ENCODE measurements at regions not wholly inside any gene's neighbourhood (a gene's known extent, or its start where the extent isn't known, plus 50 kb on each side); places are given as distances from the start of the nearest gene placed in this dataset.
"Not testable (repeated sequence)": the region's sequence is repeated elsewhere in the genome, so short reads cannot be mapped to it uniquely, and the experiment has no call there.

GRCh38 chrX:137797926-137798325 lies 232.0 kb downstream of the ZIC3 start:
- H2BK5ac ChIP-seq (ENCODE audit: low read length); H4K91ac ChIP-seq (ENCODE audit: low read depth, low read length, poor library complexity); H2BK12ac ChIP-seq (ENCODE audit: low read length); H2AK5ac ChIP-seq (ENCODE audit: low read depth, low read length); H2BK15ac ChIP-seq (ENCODE audit: low read length); H3K4me3 ChIP-seq (ENCODE audit: low read length in 2 of 2); H3K14ac ChIP-seq (ENCODE audit: low read length); H4K8ac ChIP-seq (ENCODE audit: low read depth, low read length); H3K4me1 ChIP-seq (ENCODE audit: control insufficient read depth in 2 of 2, insufficient read depth in 1 of 2, low read depth in 1 of 2, low read length in 2 of 2); H3K79me1 ChIP-seq (ENCODE audit: low read depth, low read length); H3K18ac ChIP-seq (ENCODE audit: low read length); H3K4me2 ChIP-seq (ENCODE audit: insufficient read depth, low read length, poor library complexity, severe bottlenecking); H3K27ac ChIP-seq (replicated peaks; ENCODE audit: low read length); H3K27me3 ChIP-seq (ENCODE audit: control insufficient read depth in 3 of 3, insufficient read depth in 3 of 3, low read depth in 1 of 3, low read length in 3 of 3); H3K4ac ChIP-seq (ENCODE audit: low read length); H2AFZ ChIP-seq (ENCODE audit: low read length); H3K36me3 ChIP-seq (replicated peaks in 1 of 2; ENCODE audit: control insufficient read depth in 2 of 2, insufficient read depth in 2 of 2, low read length in 2 of 2); H3K9ac ChIP-seq (ENCODE audit: low read depth, low read length, poor library complexity); H3K9me3 ChIP-seq (replicated peaks in 1 of 2; ENCODE audit: control insufficient read depth in 2 of 2, insufficient read depth in 1 of 2, low read depth in 1 of 2, low read length in 2 of 2); H3K23ac ChIP-seq (ENCODE audit: low read depth, low read length, poor library complexity); H2BK120ac ChIP-seq (ENCODE audit: low read depth, low read length); DNase-seq (ENCODE audit: low spot score): not testable (repeated sequence)
- no CpG with 5 or more reads among the region's 3 CpGs for WGBS, 2 donors (ENCODE audit: extremely low coverage in 2 of 2, insufficient read length in 2 of 2, insufficient replicate concordance in 1 of 2)

GRCh38 chrX:137823257-137823656 lies 257.3 kb downstream of the ZIC3 start:
- Histone ChIP-seq H3K4me2 (ENCODE audit: insufficient read depth, low read length, poor library complexity, severe bottlenecking) (no peak overlapping the region), H3K36me3 (replicated peaks in 1 of 2; ENCODE audit: control insufficient read depth in 2 of 2, insufficient read depth in 2 of 2, low read length in 2 of 2) (no peaks in the 10 kb centered on the region), H2BK120ac (ENCODE audit: low read depth, low read length) (no peak overlapping the region), H3K27me3 (ENCODE audit: control insufficient read depth in 3 of 3, insufficient read depth in 3 of 3, low read depth in 1 of 3, low read length in 3 of 3) (no peaks in the 10 kb centered on the region), H3K9ac (ENCODE audit: low read depth, low read length, poor library complexity) (no peak overlapping the region), H2BK12ac (ENCODE audit: low read length) (no peak overlapping the region), H3K23ac (ENCODE audit: low read depth, low read length, poor library complexity) (no peak overlapping the region), H2AK5ac (ENCODE audit: low read depth, low read length) (no peak overlapping the region), H3K79me1 (ENCODE audit: low read depth, low read length) (no peaks in the 10 kb centered on the region), H4K8ac (ENCODE audit: low read depth, low read length) (no peak overlapping the region), H3K4me3 (ENCODE audit: low read length in 2 of 2) (no peak overlapping the region), H2BK15ac (ENCODE audit: low read length) (no peak overlapping the region), H2AFZ (ENCODE audit: low read length) (no peak overlapping the region), H3K9me3 (replicated peaks in 1 of 2; ENCODE audit: control insufficient read depth in 2 of 2, insufficient read depth in 1 of 2, low read depth in 1 of 2, low read length in 2 of 2) (no peaks in the 10 kb centered on the region), H3K18ac (ENCODE audit: low read length) (no peak overlapping the region), H3K4me1 (ENCODE audit: control insufficient read depth in 2 of 2, insufficient read depth in 1 of 2, low read depth in 1 of 2, low read length in 2 of 2) (no peaks in the 10 kb centered on the region), H2BK5ac (ENCODE audit: low read length) (no peak overlapping the region), H4K91ac (ENCODE audit: low read depth, low read length, poor library complexity) (no peak overlapping the region), H3K27ac (replicated peaks; ENCODE audit: low read length) (no peak overlapping the region), H3K14ac (ENCODE audit: low read length) (no peak overlapping the region), H3K4ac (ENCODE audit: low read length) (no peak overlapping the region)
- DNase-seq (ENCODE audit: low spot score): no peak
- no CpG with 5 or more reads among the region's 1 CpG for WGBS, 2 donors (ENCODE audit: extremely low coverage in 2 of 2, insufficient read length in 2 of 2, insufficient replicate concordance in 1 of 2)

GRCh38 chrX:137847376-137847775 lies 281.4 kb downstream of the ZIC3 start:
- WGBS, 2 donors (ENCODE audit: extremely low coverage in 2 of 2, insufficient read length in 2 of 2, insufficient replicate concordance in 1 of 2): no CpG with 5 or more reads among the region's 2 CpGs
- Histone ChIP-seq H3K4ac (ENCODE audit: low read length) (no peak overlapping the region), H3K36me3 (replicated peaks in 1 of 2; ENCODE audit: control insufficient read depth in 2 of 2, insufficient read depth in 2 of 2, low read length in 2 of 2) (no peaks in the 10 kb centered on the region), H3K4me2 (ENCODE audit: insufficient read depth, low read length, poor library complexity, severe bottlenecking) (no peak overlapping the region), H2AK5ac (ENCODE audit: low read depth, low read length) (no peak overlapping the region), H2AFZ (ENCODE audit: low read length) (no peak overlapping the region), H3K14ac (ENCODE audit: low read length) (no peak overlapping the region), H4K8ac (ENCODE audit: low read depth, low read length) (no peak overlapping the region), H2BK15ac (ENCODE audit: low read length) (no peak overlapping the region), H2BK5ac (ENCODE audit: low read length) (no peak overlapping the region), H3K18ac (ENCODE audit: low read length) (no peak overlapping the region), H3K27ac (replicated peaks; ENCODE audit: low read length) (no peak overlapping the region), H3K4me1 (ENCODE audit: control insufficient read depth in 2 of 2, insufficient read depth in 1 of 2, low read depth in 1 of 2, low read length in 2 of 2) (peaks cover 0 to 7% of the 10 kb centered on the region in 2 donors), H3K4me3 (ENCODE audit: low read length in 2 of 2) (no peak overlapping the region), H2BK120ac (ENCODE audit: low read depth, low read length) (no peak overlapping the region), H3K9ac (ENCODE audit: low read depth, low read length, poor library complexity) (no peak overlapping the region), H3K79me1 (ENCODE audit: low read depth, low read length) (no peaks in the 10 kb centered on the region), H4K91ac (ENCODE audit: low read depth, low read length, poor library complexity) (no peak overlapping the region), H2BK12ac (ENCODE audit: low read length) (no peak overlapping the region), H3K23ac (ENCODE audit: low read depth, low read length, poor library complexity) (no peak overlapping the region), H3K27me3 (ENCODE audit: control insufficient read depth in 3 of 3, insufficient read depth in 3 of 3, low read depth in 1 of 3, low read length in 3 of 3) (no peaks in the 10 kb centered on the region), H3K9me3 (replicated peaks in 1 of 2; ENCODE audit: control insufficient read depth in 2 of 2, insufficient read depth in 1 of 2, low read depth in 1 of 2, low read length in 2 of 2) (no peaks in the 10 kb centered on the region)
- DNase-seq (ENCODE audit: low spot score): no peak

GRCh38 chrX:137848266-137848905 lies 282.5 kb downstream of the ZIC3 start:
- H3K14ac ChIP-seq (ENCODE audit: low read length): no peak overlapping the region
- H3K4me3 ChIP-seq (ENCODE audit: low read length in 2 of 2): no peak overlapping the region
- no peak overlapping the region for H4K91ac ChIP-seq (ENCODE audit: low read depth, low read length, poor library complexity)
- no CpG with 5 or more reads among the region's 11 CpGs for WGBS, 2 donors (ENCODE audit: extremely low coverage in 2 of 2, insufficient read length in 2 of 2, insufficient replicate concordance in 1 of 2)
- no peak overlapping the region for H2BK120ac ChIP-seq (ENCODE audit: low read depth, low read length)
- no peaks in the 10 kb centered on the region for H3K79me1 ChIP-seq (ENCODE audit: low read depth, low read length)
- no peak overlapping the region for H2BK5ac ChIP-seq (ENCODE audit: low read length)
- H3K4ac ChIP-seq (ENCODE audit: low read length): no peak overlapping the region
- no peaks in the 10 kb centered on the region for H3K36me3 ChIP-seq (replicated peaks in 1 of 2; ENCODE audit: control insufficient read depth in 2 of 2, insufficient read depth in 2 of 2, low read length in 2 of 2)
- H3K9me3 ChIP-seq (replicated peaks in 1 of 2; ENCODE audit: control insufficient read depth in 2 of 2, insufficient read depth in 1 of 2, low read depth in 1 of 2, low read length in 2 of 2): no peaks in the 10 kb centered on the region
- DNase-seq (ENCODE audit: low spot score): no peak
- H3K4me1 ChIP-seq (ENCODE audit: control insufficient read depth in 2 of 2, insufficient read depth in 1 of 2, low read depth in 1 of 2, low read length in 2 of 2): peaks cover 0 to 8% of the 10 kb centered on the region in 2 donors
- H2AFZ ChIP-seq (ENCODE audit: low read length): no peak overlapping the region
- no peak overlapping the region for H3K23ac ChIP-seq (ENCODE audit: low read depth, low read length, poor library complexity)
- H2BK15ac ChIP-seq (ENCODE audit: low read length): no peak overlapping the region
- H3K27me3 ChIP-seq (ENCODE audit: control insufficient read depth in 3 of 3, insufficient read depth in 3 of 3, low read depth in 1 of 3, low read length in 3 of 3): no peaks in the 10 kb centered on the region
- H4K8ac ChIP-seq (ENCODE audit: low read depth, low read length): no peak overlapping the region
- H3K18ac ChIP-seq (ENCODE audit: low read length): no peak overlapping the region
- H3K4me2 ChIP-seq (ENCODE audit: insufficient read depth, low read length, poor library complexity, severe bottlenecking): no peak overlapping the region
- H2BK12ac ChIP-seq (ENCODE audit: low read length): no peak overlapping the region
- H2AK5ac ChIP-seq (ENCODE audit: low read depth, low read length): no peak overlapping the region
- H3K9ac ChIP-seq (ENCODE audit: low read depth, low read length, poor library complexity): no peak overlapping the region
- no peak overlapping the region for H3K27ac ChIP-seq (replicated peaks; ENCODE audit: low read length)

All from neuronal stem cell (in vitro differentiated cells).